ENCODE measurements at regions not wholly inside any gene's neighbourhood (a gene's known extent, or its start where the extent isn't known, plus 50 kb on each side); places are given as distances from the start of the nearest gene placed in this dataset.
"Not testable (repeated sequence)": the region's sequence is repeated elsewhere in the genome, so short reads cannot be mapped to it uniquely, and the experiment has no call there.

- no peak for DNase-seq (ENCODE audit: low read depth)
Measured at GRCh38 chr12:83758888-83759631, 1072.4 kb downstream of the TMTC2 start.

GRCh38 chr12:83753904-83754303 lies 1067.2 kb downstream of the TMTC2 start:
- no peak for DNase-seq (ENCODE audit: low read depth)

- DNase-seq (ENCODE audit: low read depth): no peak
Measured at GRCh38 chr12:83753205-83753604, 1066.5 kb downstream of the TMTC2 start.

GRCh38 chr12:83739607-83740006 lies 1052.9 kb downstream of the TMTC2 start:
- no peak for DNase-seq (ENCODE audit: low read depth)

- no peak for DNase-seq (ENCODE audit: low read depth)
Measured at GRCh38 chr12:83710851-83711250, 1024.1 kb downstream of the TMTC2 start.

- DNase-seq (ENCODE audit: low read depth): no peak
Measured at GRCh38 chr12:83709899-83710298, 1023.2 kb downstream of the TMTC2 start.

- peak; percentile 80 for DNase-seq (ENCODE audit: low read depth)
Measured at GRCh38 chr12:83700838-83701237, 1014.1 kb downstream of the TMTC2 start.

GRCh38 chr12:83696311-83696710 lies 1009.6 kb downstream of the TMTC2 start:
- not testable (repeated sequence) for DNase-seq (ENCODE audit: low read depth)

- DNase-seq (ENCODE audit: low read depth): no peak
Measured at GRCh38 chr12:83691730-83692129, 1005.0 kb downstream of the TMTC2 start.

GRCh38 chr12:83690465-83690864 lies 1003.8 kb downstream of the TMTC2 start:
- DNase-seq (ENCODE audit: low read depth): no peak

GRCh38 chr12:83689333-83689732 lies 1002.6 kb downstream of the TMTC2 start:
- DNase-seq (ENCODE audit: low read depth): no peak

GRCh38 chr12:83676781-83677295 lies 990.1 kb downstream of the TMTC2 start:
- DNase-seq (ENCODE audit: low read depth): no peak

- no peak for DNase-seq (ENCODE audit: low read depth)
Measured at GRCh38 chr12:83666690-83667089, 980.0 kb downstream of the TMTC2 start.

GRCh38 chr12:83665634-83666218 lies 979.0 kb downstream of the TMTC2 start:
- no peak for DNase-seq (ENCODE audit: low read depth)

- no peak for DNase-seq (ENCODE audit: low read depth)
Measured at GRCh38 chr12:83664650-83665049, 977.9 kb downstream of the TMTC2 start.

GRCh38 chr12:83660727-83661358 lies 974.1 kb downstream of the TMTC2 start:
- DNase-seq (ENCODE audit: low read depth): no peak

GRCh38 chr12:83659321-83659720 lies 972.6 kb downstream of the TMTC2 start:
- DNase-seq (ENCODE audit: low read depth): no peak

- no peak for DNase-seq (ENCODE audit: low read depth)
Measured at GRCh38 chr12:83656004-83656403, 969.3 kb downstream of the TMTC2 start.

- DNase-seq (ENCODE audit: low read depth): no peak
Measured at GRCh38 chr12:83642205-83642604, 955.5 kb downstream of the TMTC2 start.

GRCh38 chr12:83641789-83642188 lies 955.1 kb downstream of the TMTC2 start:
- DNase-seq (ENCODE audit: low read depth): no peak

- DNase-seq (ENCODE audit: low read depth): no peak
Measured at GRCh38 chr12:83634726-83635267, 948.1 kb downstream of the TMTC2 start.

GRCh38 chr12:83630526-83630925 lies 943.8 kb downstream of the TMTC2 start:
- DNase-seq (ENCODE audit: low read depth): no peak

All from HT1080 (cell line).